Mesenchymal stem cell (in vitro differentiated cells and primary cell): ENCODE measurements at regions not wholly inside any gene's neighbourhood (a gene's known extent, or its start where the extent isn't known, plus 50 kb on each side); places are given as distances from the start of the nearest gene placed in this dataset.

Source experiments
- DNase-seq: peaks from one replicate; pipeline ENCODE4 v3.0.0-alpha.2; 2013
- H2AFZ ChIP-seq: one replicate; pipeline ENCODE4 v1.6.1; 2013; ENCODE audit warnings: low read depth, mild to moderate bottlenecking, control low read depth, inconsistent platforms, low read length, moderate library complexity
- H2AK5ac ChIP-seq: 2 replicates; pipeline ENCODE4 v1.6.1; 2013; ENCODE audit warnings: low read length, moderate library complexity, mild to moderate bottlenecking, inconsistent platforms; ENCODE audit not compliant: severe bottlenecking
- H2BK120ac ChIP-seq: one replicate; pipeline ENCODE4 v1.6.1; 2013; ENCODE audit warnings: low read depth, mild to moderate bottlenecking, inconsistent platforms, low read length, moderate library complexity
- H2BK12ac ChIP-seq, 2 experiments: one replicate each; pipeline ENCODE4 v1.6.1; 2013; ENCODE audit warnings: inconsistent platforms in 2 of 2, low read length in 2 of 2, mild to moderate bottlenecking in 2 of 2, moderate library complexity in 2 of 2, control low read depth in 1 of 2
- H2BK15ac ChIP-seq: one replicate; pipeline ENCODE4 v1.6.1; 2013; ENCODE audit warnings: mild to moderate bottlenecking, low read depth, inconsistent platforms; ENCODE audit not compliant: poor library complexity, severe bottlenecking
- H2BK5ac ChIP-seq: 2 replicates; pipeline ENCODE4 v1.6.1; 2013; ENCODE audit warnings: low read depth, mild to moderate bottlenecking, low read length, control low read depth, inconsistent platforms; ENCODE audit not compliant: poor library complexity, severe bottlenecking
- H3K14ac ChIP-seq, 2 experiments: one replicate each; pipeline ENCODE4 v1.6.1; 2013; ENCODE audit warnings: inconsistent platforms in 2 of 2, low read length in 2 of 2, control low read depth in 1 of 2, mild to moderate bottlenecking in 1 of 2, moderate library complexity in 1 of 2
- H3K18ac ChIP-seq, 2 experiments: one replicate each; pipeline ENCODE4 v1.6.1; 2013; ENCODE audit warnings: inconsistent platforms in 2 of 2, low read length in 2 of 2, control low read depth in 1 of 2, low read depth in 1 of 2, mild to moderate bottlenecking in 1 of 2
- H3K23ac ChIP-seq, 2 experiments: one replicate each; pipeline ENCODE4 v1.6.1; 2013; ENCODE audit warnings: inconsistent platforms in 2 of 2, low read length in 2 of 2, mild to moderate bottlenecking in 2 of 2, moderate library complexity in 2 of 2, control low read depth in 1 of 2
- H3K27ac ChIP-seq: 2 replicates; pipeline ENCODE4 v1.5.1; 2013; ENCODE audit warnings: mild to moderate bottlenecking, moderate library complexity, low read length, control low read depth, inconsistent platforms; ENCODE audit not compliant: poor library complexity, severe bottlenecking
- H3K27me3 ChIP-seq, 2 experiments: 2 replicates each; pipeline versions ENCODE4 v1.6.1 to v1.7.0; 2013; ENCODE audit warnings: low read length in 2 of 2, mild to moderate bottlenecking in 2 of 2, moderate library complexity in 2 of 2, control low read depth in 1 of 2, inconsistent platforms in 1 of 2; ENCODE audit not compliant: control insufficient read depth in 1 of 2, insufficient read depth in 1 of 2
- H3K36me3 ChIP-seq, 2 experiments: 2 replicates each; pipeline versions ENCODE4 v1.6.1 to v1.7.0; 2013; ENCODE audit warnings: low read length in 2 of 2, control low read depth in 1 of 2, inconsistent platforms in 1 of 2, low read depth in 1 of 2, mild to moderate bottlenecking in 1 of 2; ENCODE audit not compliant: insufficient read depth in 2 of 2, control insufficient read depth in 1 of 2
- H3K4ac ChIP-seq, 2 experiments: one replicate each; pipeline ENCODE4 v1.6.1; 2013; ENCODE audit warnings: inconsistent platforms in 2 of 2, low read length in 2 of 2, mild to moderate bottlenecking in 2 of 2, moderate library complexity in 2 of 2, control low read depth in 1 of 2, low read depth in 1 of 2
- H3K4me1 ChIP-seq: 2 replicates; pipeline ENCODE4 v1.6.1; 2013; ENCODE audit warnings: low read depth, low read length, control low read depth; ENCODE audit not compliant: control insufficient read depth, insufficient read depth
- H3K4me2 ChIP-seq: 2 replicates; pipeline ENCODE4 v1.6.1; 2013; ENCODE audit warnings: low read length, mild to moderate bottlenecking, inconsistent platforms; ENCODE audit not compliant: poor library complexity, severe bottlenecking
- H3K4me3 ChIP-seq, 2 experiments: 2 replicates each; pipeline versions ENCODE4 v1.5.1 to v1.7.0; 2013; ENCODE audit warnings: low read length in 2 of 2, mild to moderate bottlenecking in 2 of 2, control low read depth in 1 of 2, low read depth in 1 of 2; ENCODE audit not compliant: insufficient read depth in 1 of 2
- H3K79me1 ChIP-seq: replicated peaks from 2 replicates; pipeline ENCODE4 v1.6.1; 2013; ENCODE audit warnings: mild to moderate bottlenecking, control low read depth, low read length, inconsistent platforms; ENCODE audit not compliant: poor library complexity, severe bottlenecking
- H3K9ac ChIP-seq: 2 replicates; pipeline ENCODE4 v1.7.0; 2013; ENCODE audit warnings: mild to moderate bottlenecking, low read length, moderate library complexity
- H3K9me3 ChIP-seq: 2 replicates; pipeline ENCODE4 v1.7.0; 2013; ENCODE audit warnings: mild to moderate bottlenecking, low read length; ENCODE audit not compliant: control insufficient read depth
- H4K8ac ChIP-seq: one replicate; pipeline ENCODE4 v1.6.1; 2013; ENCODE audit warnings: inconsistent platforms, mild to moderate bottlenecking, low read length, moderate library complexity
- H4K91ac ChIP-seq: one replicate; pipeline ENCODE4 v1.6.1; 2013; ENCODE audit warnings: mild to moderate bottlenecking, low read length, inconsistent platforms
- WGBS: methylation state at CpG from one replicate; pipeline ENCODE4 v1.1.7; 2013; ENCODE audit warnings: mixed read lengths; 5-methylcytosine and 5-hydroxymethylcytosine counted together

DNA sequence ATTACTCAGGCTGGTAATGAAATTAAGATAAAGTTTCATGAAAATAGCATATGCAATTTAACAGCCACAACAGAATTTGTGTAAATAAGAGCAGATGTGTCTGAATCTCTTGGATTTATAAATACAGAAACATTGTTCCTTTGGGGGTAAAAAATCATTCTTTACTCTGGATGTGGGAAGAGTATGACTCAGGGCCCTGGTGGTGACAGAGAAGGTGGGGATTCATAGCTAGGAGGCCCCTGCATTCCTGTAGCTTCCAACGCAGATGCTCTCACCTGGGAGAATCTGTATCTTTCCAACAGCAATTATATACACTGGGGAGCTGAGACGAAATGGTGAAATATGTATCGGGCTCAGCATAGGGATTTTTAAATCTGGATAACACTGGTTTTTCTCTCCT is 167.6 kb upstream of the CADPS start:
- H3K36me3 ChIP-seq = no peaks in the 10 kb centered on the region
- no peak overlapping the region for H2BK12ac ChIP-seq
- H3K79me1 ChIP-seq = no peaks in the 10 kb centered on the region
- no peak overlapping the region for H3K27ac ChIP-seq
- H4K8ac ChIP-seq = no peak overlapping the region
- WGBS = no CpG with 5 or more reads among the region's 3 CpGs
- no peak overlapping the region for H3K18ac ChIP-seq
- DNase-seq = no peak
- no peaks in the 10 kb centered on the region for H3K27me3 ChIP-seq
- no peaks in the 10 kb centered on the region for H3K9me3 ChIP-seq
- no peak overlapping the region for H3K23ac ChIP-seq
- no peak overlapping the region for H4K91ac ChIP-seq
- no peak overlapping the region for H3K4me2 ChIP-seq
- H3K14ac ChIP-seq = no peak overlapping the region
- no peak overlapping the region for H2BK120ac ChIP-seq
- H2BK5ac ChIP-seq = no peak overlapping the region
- H3K4me3 ChIP-seq = no peak overlapping the region
- no peak overlapping the region for H3K4ac ChIP-seq
- no peak overlapping the region for H2AFZ ChIP-seq
- H2AK5ac ChIP-seq = no peak overlapping the region
- H3K9ac ChIP-seq = no peak overlapping the region
- H2BK15ac ChIP-seq = no peak overlapping the region
- H3K4me1 ChIP-seq = no peaks in the 10 kb centered on the region

- H2AFZ ChIP-seq = no peak overlapping the region
- no peaks in the 10 kb centered on the region for H3K79me1 ChIP-seq
- H3K4me3 ChIP-seq = no peak overlapping the region
- H3K23ac ChIP-seq = no peak overlapping the region
- H2BK120ac ChIP-seq = no peak overlapping the region
- no peaks in the 10 kb centered on the region for H3K36me3 ChIP-seq
- no peak overlapping the region for H3K4ac ChIP-seq
- DNase-seq = no peak
- H2BK5ac ChIP-seq = no peak overlapping the region
- H3K18ac ChIP-seq = no peak overlapping the region
- H4K8ac ChIP-seq = no peak overlapping the region
- H3K27ac ChIP-seq = no peak overlapping the region
- WGBS = 80% methylated on average over 1 of the region's 1 CpG
- H2AK5ac ChIP-seq = no peak overlapping the region
- no peaks in the 10 kb centered on the region for H3K4me1 ChIP-seq
- no peak overlapping the region for H3K4me2 ChIP-seq
- no peak overlapping the region for H2BK15ac ChIP-seq
- no peaks in the 10 kb centered on the region for H3K9me3 ChIP-seq
- no peak overlapping the region for H4K91ac ChIP-seq
- no peaks in the 10 kb centered on the region for H3K27me3 ChIP-seq
- no peak overlapping the region for H3K14ac ChIP-seq
- H3K9ac ChIP-seq = no peak overlapping the region
- no peak overlapping the region for H2BK12ac ChIP-seq
Measured at GRCh38 chr3:63043631-63044030, 168.4 kb upstream of the CADPS start.

GRCh38 chr3:63046152-63046551 is 170.9 kb upstream of the CADPS start:
- H2BK5ac ChIP-seq = no peak overlapping the region
- no peak overlapping the region for H2BK120ac ChIP-seq
- no peaks in the 10 kb centered on the region for H3K9me3 ChIP-seq
- H2AFZ ChIP-seq = no peak overlapping the region
- no peak overlapping the region for H3K23ac ChIP-seq
- no peak overlapping the region for H3K4me2 ChIP-seq
- no peaks in the 10 kb centered on the region for H3K36me3 ChIP-seq
- no peak overlapping the region for H2BK15ac ChIP-seq
- H3K27ac ChIP-seq = no peak overlapping the region
- no peak for DNase-seq
- H3K79me1 ChIP-seq = no peaks in the 10 kb centered on the region
- H3K27me3 ChIP-seq = peaks cover 0 to 3% of the 10 kb centered on the region in 2 experiments
- H3K18ac ChIP-seq = no peak overlapping the region
- H3K4me1 ChIP-seq = no peaks in the 10 kb centered on the region
- H2AK5ac ChIP-seq = no peak overlapping the region
- H4K8ac ChIP-seq = no peak overlapping the region
- no peak overlapping the region for H3K14ac ChIP-seq
- no peak overlapping the region for H4K91ac ChIP-seq
- WGBS = 75% methylated on average over 1 of the region's 2 CpGs
- H3K4ac ChIP-seq = no peak overlapping the region
- H3K9ac ChIP-seq = no peak overlapping the region
- no peak overlapping the region for H3K4me3 ChIP-seq
- no peak overlapping the region for H2BK12ac ChIP-seq

GRCh38 chr3:63046580-63046979 is 171.4 kb upstream of the CADPS start:
- no peak overlapping the region for H2BK12ac ChIP-seq
- H2BK15ac ChIP-seq = no peak overlapping the region
- 46% methylated on average over 2 of the region's 4 CpGs for WGBS
- no peak overlapping the region for H2AK5ac ChIP-seq
- no peak overlapping the region for H3K23ac ChIP-seq
- H2BK120ac ChIP-seq = no peak overlapping the region
- peaks cover 0 to 3% of the 10 kb centered on the region in 2 experiments for H3K27me3 ChIP-seq
- H3K79me1 ChIP-seq = no peaks in the 10 kb centered on the region
- no peak overlapping the region for H4K91ac ChIP-seq
- no peak overlapping the region for H2AFZ ChIP-seq
- H3K14ac ChIP-seq = no peak overlapping the region
- H3K9ac ChIP-seq = no peak overlapping the region
- no peak overlapping the region for H3K27ac ChIP-seq
- DNase-seq = no peak
- no peak overlapping the region for H2BK5ac ChIP-seq
- no peak overlapping the region for H3K18ac ChIP-seq
- H3K9me3 ChIP-seq = no peaks in the 10 kb centered on the region
- H4K8ac ChIP-seq = no peak overlapping the region
- no peaks in the 10 kb centered on the region for H3K36me3 ChIP-seq
- no peak overlapping the region for H3K4ac ChIP-seq
- H3K4me1 ChIP-seq = no peaks in the 10 kb centered on the region
- no peak overlapping the region for H3K4me3 ChIP-seq
- H3K4me2 ChIP-seq = no peak overlapping the region
